Prostate gland (tissue), 2 donors: ENCODE measurements at regions not wholly inside any gene's neighbourhood (a gene's known extent, or its start where the extent isn't known, plus 50 kb on each side); places are given as distances from the start of the nearest gene placed in this dataset.

Source experiments
- DNase-seq: peaks from one replicate; pipeline ENCODE4 v3.0.0-alpha.2; 2019; ENCODE audit warnings: low spot score
- H3K27ac ChIP-seq, 2 donors: fragments of 200-600 bp; sonication (generic); 2 replicates each; pipeline ENCODE4 v1.5.1; 2017 to 2019
- H3K27me3 ChIP-seq: fragments of 200-600 bp; sonication (generic); replicated peaks from 2 replicates; pipeline ENCODE4 v1.5.1; 2019; ENCODE audit not compliant: insufficient read depth
- H3K36me3 ChIP-seq, 2 donors: fragments of 200-600 bp; sonication (generic); 1 replicate in 1 of 2; 2 replicates in 1 of 2; pipeline versions ENCODE4 v1.5.1 to v1.8.1; 2017 to 2019
- H3K4me1 ChIP-seq: fragments of 200-600 bp; sonication (generic); replicated peaks from 2 replicates; pipeline ENCODE4 v1.5.1; 2019
- H3K4me3 ChIP-seq, 2 donors: fragments of 200-600 bp; sonication (generic); 2 replicates each; pipeline ENCODE4 v1.5.1; 2017 to 2019
- H3K9me3 ChIP-seq: fragments of 200-600 bp; sonication (generic); 2 replicates; pipeline ENCODE4 v1.5.1; 2017
- CTCF ChIP-seq, 4 experiments: fragments of 200-600 bp in 2 of 4; fragments of 450-650 bp in 2 of 4; sonication (generic) in 2 of 4; IDR thresholded peaks; 1 replicate in 3 of 4; 2 replicates in 1 of 4; pipeline ENCODE4 v1.5.1; 2016 to 2019; ENCODE audit warnings: antibody characterized with exemption in 4 of 4, mild to moderate bottlenecking in 2 of 4, moderate library complexity in 2 of 4
- POLR2A ChIP-seq: fragments of 450-650 bp; IDR thresholded peaks from one replicate; pipeline ENCODE4 v1.6.1; 2016; ENCODE audit warnings: antibody characterized with exemption, mild to moderate bottlenecking
- POLR2AphosphoS5 ChIP-seq: sonication (generic); formaldehyde crosslinking; IDR thresholded peaks from one replicate; pipeline ENCODE4 v1.6.1; 2017; ENCODE audit warnings: antibody characterized with exemption
- WGBS: methylation state at CpG from one replicate; pipeline ENCODE4 v1.1.5; 2018; 5-methylcytosine and 5-hydroxymethylcytosine counted together
- intact Hi-C: fragments of 100-400 bp; cut with DNase I; formaldehyde crosslinking; loops from one replicate; pipeline ENCODE4 v1.14.2; 2022

- no peaks in the 10 kb centered on the region for H3K9me3 ChIP-seq
- no peaks in the 10 kb centered on the region for H3K27me3 ChIP-seq
- no peak for DNase-seq
- WGBS: 48% methylated on average over 1 of the region's 1 CpG
- no peak for TF ChIP-seq POLR2AphosphoS5
- TF ChIP-seq POLR2A: no peak
- no peak for TF ChIP-seq CTCF (IDR thresholded peaks at IDR 0.05)
- H3K27ac ChIP-seq: no peak overlapping the region
- H3K4me3 ChIP-seq: no peak overlapping the region
- no peaks in the 10 kb centered on the region for H3K4me1 ChIP-seq
- no peaks in the 10 kb centered on the region for H3K36me3 ChIP-seq
- intact Hi-C loops: no loop called here
Measured at GRCh38 chr3:26074080-26074479, 284.2 kb downstream of the OXSM start.

GRCh38 chr3:26078539-26078938 is 288.6 kb downstream of the OXSM start:
- no peaks in the 10 kb centered on the region for H3K4me1 ChIP-seq
- no peaks in the 10 kb centered on the region for H3K9me3 ChIP-seq
- H3K4me3 ChIP-seq: no peak overlapping the region
- intact Hi-C loops: no loop called here
- no peak for DNase-seq
- TF ChIP-seq POLR2A: no peak
- TF ChIP-seq CTCF (IDR thresholded peaks at IDR 0.05): no peak
- no peak for TF ChIP-seq POLR2AphosphoS5
- H3K36me3 ChIP-seq: no peaks in the 10 kb centered on the region
- no peak overlapping the region for H3K27ac ChIP-seq
- WGBS: 90% methylated on average over 1 of the region's 1 CpG
- no peaks in the 10 kb centered on the region for H3K27me3 ChIP-seq

- Histone ChIP-seq H3K27me3 (no peaks in the 10 kb centered on the region), H3K4me1 (no peaks in the 10 kb centered on the region), H3K36me3 (no peaks in the 10 kb centered on the region), H3K4me3 (no peak overlapping the region), H3K27ac (no peak overlapping the region), H3K9me3 (no peaks in the 10 kb centered on the region)
- intact Hi-C loops: no loop called here
- no peak for DNase-seq
- TF ChIP-seq POLR2A (no peak), CTCF (IDR thresholded peaks at IDR 0.05) (no peak), POLR2AphosphoS5 (no peak)
- 100% methylated on average over 1 of the region's 1 CpG for WGBS
Measured at GRCh38 chr3:26081166-26081565, 291.3 kb downstream of the OXSM start.

GRCh38 chr3:26081806-26082205 is 291.9 kb downstream of the OXSM start:
- no peaks in the 10 kb centered on the region for H3K36me3 ChIP-seq
- H3K9me3 ChIP-seq: no peaks in the 10 kb centered on the region
- intact Hi-C loops: no loop called here
- 83% methylated on average over 1 of the region's 1 CpG for WGBS
- no peak for DNase-seq
- no peaks in the 10 kb centered on the region for H3K27me3 ChIP-seq
- H3K4me3 ChIP-seq: no peak overlapping the region
- TF ChIP-seq POLR2AphosphoS5 (no peak), CTCF (IDR thresholded peaks at IDR 0.05) (no peak), POLR2A (no peak)
- H3K27ac ChIP-seq: no peak overlapping the region
- no peaks in the 10 kb centered on the region for H3K4me1 ChIP-seq

- no peaks in the 10 kb centered on the region for H3K9me3 ChIP-seq
- WGBS: 86% methylated on average over 3 of the region's 3 CpGs
- no peaks in the 10 kb centered on the region for H3K36me3 ChIP-seq
- intact Hi-C loops: no loop called here
- no peak for DNase-seq
- H3K4me1 ChIP-seq: no peaks in the 10 kb centered on the region
- H3K27ac ChIP-seq: no peak overlapping the region
- no peak overlapping the region for H3K4me3 ChIP-seq
- H3K27me3 ChIP-seq: no peaks in the 10 kb centered on the region
- TF ChIP-seq CTCF (IDR thresholded peaks at IDR 0.05): no peak
Measured at GRCh38 chr3:26082911-26083310, 293.0 kb downstream of the OXSM start.
